ENCODE measurements at regions not wholly inside any gene's neighbourhood (a gene's known extent, or its start where the extent isn't known, plus 50 kb on each side); places are given as distances from the start of the nearest gene placed in this dataset.

DNA sequence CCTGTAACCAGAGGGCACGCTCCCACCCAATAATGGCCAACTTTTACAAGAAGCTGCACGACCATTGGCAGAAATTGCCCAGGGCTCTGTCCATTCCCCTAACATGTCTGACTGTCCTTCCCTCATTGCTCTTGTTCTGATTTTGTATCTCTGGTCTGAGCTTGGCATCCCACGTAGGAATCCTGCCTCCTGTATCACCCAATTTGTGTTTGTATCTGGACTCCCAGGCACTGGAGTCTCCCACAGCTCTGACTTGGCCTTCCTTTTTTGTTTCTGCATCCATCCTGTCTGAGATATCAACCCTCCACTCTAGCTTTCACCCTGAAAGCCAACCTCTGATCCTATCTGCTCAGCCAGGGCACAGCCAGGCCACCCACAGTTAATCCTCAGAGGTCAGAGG, 259.8 kb downstream of the FBXO15 start:
- Mint-ChIP-seq H3K4me3 (no peak overlapping the region), H3K9me3 (no peaks in the 10 kb centered on the region; the same call in 2 of the 3 replicates), H3K27ac (no peak overlapping the region), H3K36me3 (ENCODE audit: low read depth) (no peaks in the 10 kb centered on the region; the same call in 2 of the 3 replicates), H3K4me1 (peaks cover 28% of the 10 kb centered on the region), H3K27me3 (ENCODE audit: insufficient read depth, low read depth, poor library complexity) (peaks cover 12% of the 10 kb centered on the region)
- Histone ChIP-seq H3K79me2 (replicated peaks; ENCODE audit: insufficient read depth) (no peaks in the 10 kb centered on the region), H3K9me2 (ENCODE audit: insufficient read depth) (no peaks in the 10 kb centered on the region), H3K4me3 (no peak overlapping the region), H3K27me3 (ENCODE audit: insufficient read depth) (no peaks in the 10 kb centered on the region), H3K36me3 (ENCODE audit: insufficient read depth) (no peaks in the 10 kb centered on the region), H2AFZ (no peak overlapping the region; the same call in 1 of the 2 replicates), H3K4me1 (ENCODE audit: insufficient read depth) (peaks cover 21% of the 10 kb centered on the region), H3K4me2 (no peak overlapping the region), H4K20me1 (replicated peaks; ENCODE audit: insufficient read depth) (no peaks in the 10 kb centered on the region), H3F3A (replicated peaks; ENCODE audit: low read depth) (no peaks in the 10 kb centered on the region), H3K27ac (ENCODE audit: low read depth) (no peak overlapping the region)
- no peak for TF ChIP-seq EZH2 (IDR thresholded peaks at IDR 0.05; ENCODE audit: low read depth, unreplicated experiment)
- no peak for TF ChIP-seq EZH2phosphoT487 (IDR thresholded peaks at IDR 0.05; ENCODE audit: unreplicated experiment)
- DNase-seq (ENCODE audit: low spot score) (no peak), ATAC-seq (no peak)

GRCh38 chr18:73884868-73885267, 262.8 kb downstream of the FBXO15 start:
- DNase-seq (ENCODE audit: low spot score) (no peak), ATAC-seq (no peak)
- no peaks in the 10 kb centered on the region for H3F3A ChIP-seq (replicated peaks; ENCODE audit: low read depth)
- H3K36me3 ChIP-seq (ENCODE audit: insufficient read depth), result no peaks in the 10 kb centered on the region
- H3K36me3 Mint-ChIP-seq (ENCODE audit: low read depth), result no peaks in the 10 kb centered on the region; the same call in 2 of the 3 replicates
- H3K4me3 Mint-ChIP-seq, result no peak overlapping the region
- peaks cover 2% of the 10 kb centered on the region for H3K27me3 Mint-ChIP-seq (ENCODE audit: insufficient read depth, low read depth, poor library complexity)
- no peak overlapping the region for H3K27ac ChIP-seq (ENCODE audit: low read depth)
- no peaks in the 10 kb centered on the region for H3K79me2 ChIP-seq (replicated peaks; ENCODE audit: insufficient read depth)
- TF ChIP-seq EZH2 (IDR thresholded peaks at IDR 0.05; ENCODE audit: low read depth, unreplicated experiment), result no peak
- peak; percentile 94 for TF ChIP-seq ZNF331 (CRISPR knock-in tag; IDR thresholded peaks at IDR 0.05; ENCODE audit: low read depth)
- H3K4me3 ChIP-seq, result no peak overlapping the region
- no peak overlapping the region for H3K4me2 ChIP-seq
- H3K4me1 ChIP-seq (ENCODE audit: insufficient read depth), result no peaks in the 10 kb centered on the region; the same call in 1 of the 2 replicates
- no peak overlapping the region for H2AFZ ChIP-seq
- H3K9me2 ChIP-seq (ENCODE audit: insufficient read depth), result no peaks in the 10 kb centered on the region
- H4K20me1 ChIP-seq (replicated peaks; ENCODE audit: insufficient read depth), result no peaks in the 10 kb centered on the region
- H3K27ac Mint-ChIP-seq, result no peak overlapping the region
- peaks cover 3% of the 10 kb centered on the region; the same call in 2 of the 3 replicates for H3K9me3 Mint-ChIP-seq
- H3K4me1 Mint-ChIP-seq, result peaks cover 3% of the 10 kb centered on the region; the same call in 2 of the 3 replicates
- H3K27me3 ChIP-seq (ENCODE audit: insufficient read depth), result no peaks in the 10 kb centered on the region

DNA sequence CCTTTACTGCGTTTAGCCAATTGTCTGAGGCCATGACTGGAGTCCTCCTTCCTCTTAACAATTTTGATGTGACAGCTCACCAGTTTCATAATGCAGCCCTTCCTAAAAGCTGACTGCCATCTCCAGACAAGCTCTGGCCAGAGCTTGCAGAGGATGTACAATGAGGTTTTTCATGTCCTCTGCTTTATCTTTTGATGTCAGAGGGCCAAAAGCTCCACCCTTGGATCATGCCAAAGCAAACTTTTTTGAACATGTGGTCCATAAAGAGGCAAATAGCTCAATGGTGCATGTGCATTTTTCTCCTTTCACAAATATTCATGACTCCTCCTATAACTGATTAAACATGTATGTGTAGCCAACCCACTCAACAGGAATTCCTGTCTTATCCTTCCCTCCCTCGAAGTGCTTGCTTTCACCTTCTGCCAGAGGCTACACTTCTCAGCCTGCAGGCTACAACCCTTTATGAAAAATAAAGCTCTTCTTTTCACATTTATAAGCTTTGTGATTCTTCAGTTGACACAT, 266.2 kb downstream of the FBXO15 start:
- H3K36me3 ChIP-seq (ENCODE audit: insufficient read depth), result no peaks in the 10 kb centered on the region
- H4K20me1 ChIP-seq (replicated peaks; ENCODE audit: insufficient read depth), result no peaks in the 10 kb centered on the region
- H3K4me3 Mint-ChIP-seq, result no peak overlapping the region
- H3K36me3 Mint-ChIP-seq (ENCODE audit: low read depth), result no peaks in the 10 kb centered on the region; the same call in 2 of the 3 replicates
- H3F3A ChIP-seq (replicated peaks; ENCODE audit: low read depth), result no peaks in the 10 kb centered on the region
- H3K4me2 ChIP-seq, result no peak overlapping the region
- H3K4me1 Mint-ChIP-seq, result peaks cover 3% of the 10 kb centered on the region; the same call in 1 of the 3 replicates
- ATAC-seq (no peak), DNase-seq (ENCODE audit: low spot score) (no peak)
- H3K27ac Mint-ChIP-seq, result no peak overlapping the region
- H3K27me3 ChIP-seq (ENCODE audit: insufficient read depth), result no peaks in the 10 kb centered on the region
- H3K4me3 ChIP-seq, result no peak overlapping the region
- peaks cover 6% of the 10 kb centered on the region; the same call in 1 of the 2 replicates for H3K9me2 ChIP-seq (ENCODE audit: insufficient read depth)
- H3K27ac ChIP-seq (ENCODE audit: low read depth), result no peak overlapping the region
- no peak for TF ChIP-seq CREB1 (CRISPR knock-in tag; IDR thresholded peaks at IDR 0.05; ENCODE audit: low read depth)
- TF ChIP-seq ETS1 (IDR thresholded peaks at IDR 0.05), result no peak
- TF ChIP-seq EZH2 (IDR thresholded peaks at IDR 0.05; ENCODE audit: low read depth, unreplicated experiment), result no peak
- no peak for TF ChIP-seq STAT1 (IDR thresholded peaks at IDR 0.05; ENCODE audit: unreplicated experiment)
- TF ChIP-seq JUNB (IDR thresholded peaks at IDR 0.05; ENCODE audit: unreplicated experiment), result no peak
- TF ChIP-seq POLR2AphosphoS5 (IDR thresholded peaks at IDR 0.05; ENCODE audit: low read depth), result no peak
- no peak for TF ChIP-seq NANOG (IDR thresholded peaks at IDR 0.05; ENCODE audit: borderline replicate concordance)
- H3K27me3 Mint-ChIP-seq (ENCODE audit: insufficient read depth, low read depth, poor library complexity), result peaks cover 2% of the 10 kb centered on the region
- H3K79me2 ChIP-seq (replicated peaks; ENCODE audit: insufficient read depth), result no peaks in the 10 kb centered on the region
- peaks cover 3% of the 10 kb centered on the region; the same call in 2 of the 3 replicates for H3K9me3 Mint-ChIP-seq
- no peak overlapping the region for H2AFZ ChIP-seq
- H3K4me1 ChIP-seq (ENCODE audit: insufficient read depth), result no peaks in the 10 kb centered on the region; the same call in 1 of the 2 replicates

Data from GM23338 (cell line).